Lung microvascular endothelial cell (primary cell): ENCODE measurements at regions not wholly inside any gene's neighbourhood (a gene's known extent, or its start where the extent isn't known, plus 50 kb on each side); places are given as distances from the start of the nearest gene placed in this dataset.

Experiments used
- DNase-seq, 2 donors: peaks; one replicate each; pipeline versions ENCODE4 v3.0.0 to v3.0.0-alpha.2; 2010; ENCODE audit warnings: low read depth in 2 of 2

- no peak for DNase-seq
These were observed 178.3 kb upstream of the ZIC3 start for GRCh38 chrX:137387646-137388045.

DNA sequence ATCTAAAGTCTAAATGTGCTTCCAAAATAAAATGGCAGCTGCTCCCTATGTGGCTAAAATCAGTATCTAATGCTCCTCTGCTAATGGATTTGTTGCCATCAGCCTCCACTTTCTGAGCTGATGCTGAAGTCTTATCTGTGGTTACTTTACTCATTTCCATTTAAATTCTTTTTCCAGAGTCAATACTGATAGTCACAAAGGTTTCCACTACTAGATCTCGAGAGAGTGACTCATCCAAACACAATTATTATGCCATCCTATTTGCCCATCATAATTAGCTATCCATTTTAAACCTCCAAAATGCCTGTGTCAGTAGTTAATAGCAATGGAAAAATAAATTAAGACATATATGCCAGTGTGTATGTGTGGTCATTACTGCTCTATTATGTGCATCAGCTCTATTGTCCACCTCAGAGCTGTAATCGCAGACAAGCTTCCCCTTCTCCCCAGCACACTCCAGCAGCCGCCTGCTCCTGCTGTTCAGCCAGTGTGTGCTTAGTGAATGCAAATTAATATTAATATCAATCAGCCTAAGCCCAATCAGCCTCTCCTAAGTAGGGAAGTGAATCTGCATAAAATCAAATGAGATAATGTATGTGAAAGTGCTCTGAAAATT, 199.8 kb upstream of the ZIC3 start:
- DNase-seq: no peak

- no peak for DNase-seq
These were observed 202.4 kb upstream of the ZIC3 start for GRCh38 chrX:137363559-137363958.

DNA sequence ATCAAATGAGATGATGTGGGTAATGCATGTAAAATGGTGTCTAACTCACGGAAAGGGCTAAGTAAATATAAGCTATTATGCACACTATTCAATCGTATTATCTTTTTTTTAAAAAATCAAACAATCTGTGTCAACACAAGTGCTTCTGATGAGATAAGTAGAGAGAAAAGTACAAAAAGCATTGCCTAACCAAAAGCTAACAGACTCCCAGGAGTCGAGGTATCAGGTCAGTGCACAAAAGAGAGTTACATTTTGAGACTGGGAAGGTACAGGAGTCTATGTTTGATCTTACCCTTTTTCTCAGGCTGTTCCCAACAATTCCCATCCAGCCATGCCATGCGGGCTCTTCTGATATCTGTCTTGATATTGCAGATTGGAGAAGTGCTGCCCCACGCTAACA, 203.3 kb upstream of the ZIC3 start:
- DNase-seq: no peak

DNA sequence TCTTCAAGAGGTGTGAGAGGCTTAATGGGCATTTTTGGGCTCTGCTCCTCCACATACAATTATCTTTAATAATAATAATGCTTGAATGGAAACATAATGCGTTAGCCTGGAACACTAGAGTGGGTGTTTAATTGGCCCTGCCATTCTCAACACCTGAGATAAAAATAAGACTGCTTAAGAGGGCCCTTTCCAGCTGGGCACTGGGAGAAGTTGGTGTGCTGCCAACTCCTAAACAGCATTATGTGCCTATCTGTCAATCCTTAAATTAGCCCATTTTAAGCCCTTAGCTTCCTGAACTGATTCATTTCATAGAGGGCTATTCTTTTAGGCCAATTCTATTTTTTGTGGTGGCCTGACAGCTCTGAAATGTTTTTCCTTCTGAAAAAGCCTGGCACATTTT, 211.1 kb upstream of the ZIC3 start:
- no peak for DNase-seq

- DNase-seq: no peak
These were observed 212.5 kb upstream of the ZIC3 start for GRCh38 chrX:137353404-137353803.

- DNase-seq: no peak
These were observed 213.7 kb upstream of the ZIC3 start for GRCh38 chrX:137352101-137352660.

DNA sequence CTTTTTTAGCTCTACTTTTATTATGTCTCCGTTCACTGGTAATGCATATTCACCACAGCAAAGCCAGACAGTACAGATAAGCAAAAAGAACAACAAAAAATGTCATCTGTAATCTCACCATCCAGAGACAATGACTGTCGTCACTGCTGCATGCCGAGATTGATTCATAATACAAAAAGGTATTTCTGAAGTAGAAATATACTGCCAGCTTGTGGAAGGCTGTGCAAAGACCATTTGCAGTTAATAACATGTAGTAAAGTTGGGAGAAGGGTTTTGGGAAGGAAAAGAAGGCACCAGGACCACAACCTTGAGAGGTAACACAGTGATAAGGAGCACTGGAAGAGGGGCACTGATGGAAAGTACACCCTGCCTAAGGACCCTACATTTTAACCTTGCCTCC, 223.0 kb upstream of the ZIC3 start:
- no peak for DNase-seq

- no peak for DNase-seq
These were observed 252.3 kb upstream of the ZIC3 start for GRCh38 chrX:137313627-137314026.

- DNase-seq: no peak
These were observed 260.5 kb upstream of the ZIC3 start for GRCh38 chrX:137305404-137305803.

- no peak for DNase-seq
These were observed 263.4 kb upstream of the GPR101 start for GRCh38 chrX:137297167-137297566.

DNA sequence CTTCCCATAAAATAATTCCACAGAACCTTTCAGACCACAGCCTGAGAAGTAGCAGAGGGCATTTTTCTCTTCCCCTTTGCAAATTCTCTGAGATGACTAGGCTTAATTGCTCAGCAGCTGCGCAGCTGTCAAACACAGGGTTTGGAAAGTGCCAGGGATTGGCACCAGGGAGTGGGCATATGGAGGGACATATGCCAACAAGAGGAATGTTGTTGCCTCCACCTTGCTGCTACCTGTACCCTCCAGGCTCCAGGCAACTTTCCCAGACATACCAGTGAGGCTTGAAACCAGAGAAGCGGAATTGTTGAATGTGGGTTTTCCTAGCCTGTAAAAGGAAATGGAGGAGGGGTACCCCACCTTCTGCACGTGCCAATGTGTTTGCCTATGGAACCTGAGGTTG, 256.2 kb upstream of the GPR101 start:
- DNase-seq: no peak

- DNase-seq: no peak
These were observed 253.4 kb upstream of the GPR101 start for GRCh38 chrX:137287191-137287590.

- DNase-seq: no peak
These were observed 252.6 kb upstream of the GPR101 start for GRCh38 chrX:137286423-137286822.

DNA sequence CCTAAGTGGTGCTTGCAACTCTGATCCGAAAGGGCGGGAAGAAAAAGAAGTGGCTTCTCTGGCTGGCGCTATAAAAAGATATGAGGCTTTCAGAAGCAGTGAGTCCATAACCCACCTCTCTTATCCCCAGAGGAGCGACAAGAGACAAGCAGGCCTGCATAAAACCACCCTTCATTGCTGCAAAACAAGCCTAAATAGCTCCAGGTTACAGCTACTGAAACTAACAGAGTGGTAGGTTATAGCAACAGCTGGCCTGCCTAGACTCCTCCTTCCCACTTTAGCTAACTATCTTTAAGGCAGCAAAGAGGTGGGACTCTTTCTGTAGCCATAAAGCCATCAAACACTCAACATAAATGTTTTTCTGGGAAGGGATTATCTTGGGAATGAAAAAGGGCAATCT, 245.0 kb upstream of the GPR101 start:
- no peak for DNase-seq

DNA sequence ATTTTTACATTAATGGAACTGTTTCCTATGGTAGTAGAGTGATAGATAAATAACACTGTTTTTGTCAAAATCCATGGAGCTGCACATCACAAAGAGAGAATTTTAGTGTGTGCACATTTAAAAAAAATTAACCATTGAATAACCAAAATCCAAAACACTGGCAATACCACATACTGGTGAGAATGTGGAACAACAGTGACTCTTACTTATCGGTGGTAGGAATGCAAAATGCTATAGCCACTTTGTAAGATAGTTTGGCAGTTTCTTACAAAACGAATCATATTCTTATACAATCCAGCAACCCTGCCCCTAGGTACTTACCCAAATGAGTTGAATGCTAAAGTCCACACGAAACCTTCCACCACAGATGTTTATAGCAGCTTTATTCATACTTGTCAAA, 229.6 kb upstream of the GPR101 start:
- no peak for DNase-seq

DNA sequence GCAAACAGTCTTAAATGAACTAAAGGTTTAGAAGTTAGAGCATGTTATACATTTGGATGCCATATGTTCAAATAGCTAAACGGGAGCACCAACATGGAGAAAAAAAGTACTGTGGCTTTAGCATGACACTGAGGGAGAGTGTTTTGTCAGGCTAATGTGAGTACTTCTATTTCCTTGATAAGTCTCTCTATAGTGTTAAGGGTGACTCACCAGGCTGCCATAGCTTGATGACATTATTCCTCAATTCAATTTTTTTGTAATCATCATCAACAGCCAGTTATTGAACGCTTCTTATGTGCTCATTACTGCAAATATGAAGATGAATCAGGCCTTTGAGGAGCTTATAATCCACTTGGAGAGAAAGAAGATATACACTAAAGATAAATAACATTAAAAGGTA, 211.4 kb upstream of the GPR101 start:
- DNase-seq: no peak

GRCh38 chrX:137236837-137237236, 203.0 kb upstream of the GPR101 start:
- no peak for DNase-seq

GRCh38 chrX:137234651-137235402, 201.0 kb upstream of the GPR101 start:
- no peak for DNase-seq

- DNase-seq: no peak
These were observed 199.7 kb upstream of the GPR101 start for GRCh38 chrX:137233478-137233877.

GRCh38 chrX:137227151-137227550, 193.4 kb upstream of the GPR101 start:
- DNase-seq: no peak

- no peak for DNase-seq
These were observed 181.7 kb upstream of the GPR101 start for GRCh38 chrX:137215467-137215866.

GRCh38 chrX:137212078-137212632, 178.4 kb upstream of the GPR101 start:
- DNase-seq: no peak
